Right lung (tissue), 2 donors: ENCODE measurements at regions not wholly inside any gene's neighbourhood (a gene's known extent, or its start where the extent isn't known, plus 50 kb on each side); places are given as distances from the start of the nearest gene placed in this dataset.

Source experiments
- DNase-seq, 2 donors: peaks; one replicate each; pipeline ENCODE4 v3.0.0-alpha.2; 2013

GRCh38 chr5:39475881-39476842 lies 51.4 kb upstream of the DAB2 start:
- DNase-seq, result no peak

- no peak for DNase-seq
Observed at GRCh38 chr5:39475159-39475571, 50.4 kb upstream of the DAB2 start.
